GM10266 (cell line): ENCODE measurements at regions not wholly inside any gene's neighbourhood (a gene's known extent, or its start where the extent isn't known, plus 50 kb on each side); places are given as distances from the start of the nearest gene placed in this dataset.
"Not testable (repeated sequence)": the region's sequence is repeated elsewhere in the genome, so short reads cannot be mapped to it uniquely, and the experiment has no call there.

Source experiments
- DNase-seq: peaks from one replicate; pipeline ENCODE4 v3.0.0; 2012; ENCODE audit errors: extremely low spot score
- CTCF ChIP-seq: IDR thresholded peaks from 2 replicates; pipeline ENCODE4 v1.5.1; 2012; ENCODE audit warnings: mild to moderate bottlenecking, low read depth; ENCODE audit not compliant: control insufficient read depth, insufficient read depth; ENCODE audit errors: missing control alignments

DNA sequence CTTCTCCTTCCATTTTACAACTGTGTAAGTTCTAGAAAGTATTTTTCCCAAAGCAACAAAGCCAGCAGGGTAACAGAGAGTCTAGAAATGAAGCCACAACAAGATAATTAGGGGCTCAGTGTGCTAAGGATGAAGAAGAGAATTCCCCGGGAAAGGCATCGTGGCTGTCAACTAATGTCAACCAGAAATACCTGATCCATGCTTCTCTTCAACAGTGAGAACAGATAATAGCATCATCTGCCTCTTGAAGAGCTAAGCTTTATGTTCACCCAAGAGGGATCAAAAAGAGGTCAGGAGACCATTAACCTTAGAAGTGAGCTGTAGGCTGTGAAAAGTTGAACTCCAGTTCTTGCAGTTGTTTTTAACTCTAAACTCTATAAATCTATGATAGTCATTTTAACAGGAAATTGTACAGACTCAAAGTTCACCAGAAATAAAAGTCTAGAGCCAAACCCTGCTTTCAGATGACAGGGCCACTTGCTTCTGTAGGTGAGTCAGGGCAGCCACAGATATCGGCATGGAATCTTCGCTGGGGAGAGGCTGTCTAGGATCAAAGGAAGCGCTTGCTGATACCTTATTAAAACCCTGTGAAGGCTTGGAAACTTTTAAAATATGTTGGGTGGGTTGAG is 540.7 kb upstream of the ID2 start:
- no peak for DNase-seq
- TF ChIP-seq CTCF: no peak

GRCh38 chr2:8141780-8142179 is 540.1 kb upstream of the ID2 start:
- no peak for DNase-seq
- no peak for TF ChIP-seq CTCF

DNA sequence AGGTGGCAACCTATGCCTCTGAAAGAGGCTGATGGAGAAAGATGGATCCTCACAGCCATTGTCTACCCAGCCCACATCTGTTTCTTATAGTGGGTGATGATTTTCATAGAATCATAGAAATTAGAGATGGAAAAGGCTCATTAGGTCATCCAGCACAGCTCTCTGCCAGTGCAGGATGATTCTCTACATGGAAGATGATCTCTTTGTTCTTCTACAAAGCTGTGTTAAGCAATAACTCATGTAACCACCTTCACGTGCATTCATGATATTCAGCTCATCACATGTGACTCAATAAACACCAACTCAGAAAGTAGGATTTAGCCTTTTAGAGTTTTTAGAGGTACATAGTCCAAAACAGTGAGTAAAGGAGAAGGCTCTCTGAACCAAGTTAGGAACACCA is 539.4 kb upstream of the ID2 start:
- no peak for TF ChIP-seq CTCF
- DNase-seq: no peak

DNA sequence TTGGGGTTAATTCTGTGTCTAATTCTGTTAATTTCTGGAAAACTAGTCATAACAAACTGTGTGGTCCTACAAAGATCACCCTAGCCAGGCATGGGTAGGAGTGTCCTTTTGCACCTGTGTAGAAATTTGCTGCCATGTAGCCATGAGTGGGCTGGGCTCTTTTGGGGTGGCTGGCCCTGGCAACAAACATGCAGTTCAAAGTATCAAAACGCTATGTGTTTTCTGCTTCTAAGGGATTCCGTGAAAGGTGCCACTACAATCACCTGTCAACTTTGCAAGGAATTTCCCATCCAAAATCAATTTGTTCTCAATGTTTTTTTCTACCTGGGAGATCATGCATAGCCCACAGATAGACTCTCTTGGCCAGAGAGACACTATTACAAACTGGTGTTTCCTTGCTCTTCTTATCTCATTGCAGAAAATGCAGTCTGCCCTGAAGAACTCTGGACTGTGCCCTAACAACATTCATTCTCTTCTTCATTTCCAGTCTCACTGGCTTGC is 537.7 kb upstream of the ID2 start:
- no peak for DNase-seq
- no peak for TF ChIP-seq CTCF

DNA sequence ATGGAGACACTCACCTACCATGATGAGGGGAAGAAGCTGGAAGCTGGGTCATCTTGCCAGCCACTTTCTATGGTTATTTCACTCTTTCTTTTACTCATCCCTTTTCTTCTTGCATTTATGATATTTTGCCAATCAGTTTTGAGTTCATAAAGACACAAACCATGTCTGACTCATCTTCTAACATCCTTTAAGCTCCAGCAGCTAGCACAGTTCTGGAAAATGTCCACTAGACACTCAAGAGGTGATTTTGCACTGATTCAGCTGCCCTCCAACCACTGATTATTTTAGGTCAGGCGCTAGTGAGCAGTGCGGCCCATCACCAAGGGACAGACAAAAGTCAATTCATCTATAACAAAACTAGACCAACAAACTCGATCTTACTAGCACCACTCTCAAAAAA is 537.1 kb upstream of the ID2 start:
- no peak for TF ChIP-seq CTCF
- DNase-seq: no peak

- DNase-seq: not testable (repeated sequence)
These were observed 536.5 kb upstream of the ID2 start for GRCh38 chr2:8145375-8145774.

DNA sequence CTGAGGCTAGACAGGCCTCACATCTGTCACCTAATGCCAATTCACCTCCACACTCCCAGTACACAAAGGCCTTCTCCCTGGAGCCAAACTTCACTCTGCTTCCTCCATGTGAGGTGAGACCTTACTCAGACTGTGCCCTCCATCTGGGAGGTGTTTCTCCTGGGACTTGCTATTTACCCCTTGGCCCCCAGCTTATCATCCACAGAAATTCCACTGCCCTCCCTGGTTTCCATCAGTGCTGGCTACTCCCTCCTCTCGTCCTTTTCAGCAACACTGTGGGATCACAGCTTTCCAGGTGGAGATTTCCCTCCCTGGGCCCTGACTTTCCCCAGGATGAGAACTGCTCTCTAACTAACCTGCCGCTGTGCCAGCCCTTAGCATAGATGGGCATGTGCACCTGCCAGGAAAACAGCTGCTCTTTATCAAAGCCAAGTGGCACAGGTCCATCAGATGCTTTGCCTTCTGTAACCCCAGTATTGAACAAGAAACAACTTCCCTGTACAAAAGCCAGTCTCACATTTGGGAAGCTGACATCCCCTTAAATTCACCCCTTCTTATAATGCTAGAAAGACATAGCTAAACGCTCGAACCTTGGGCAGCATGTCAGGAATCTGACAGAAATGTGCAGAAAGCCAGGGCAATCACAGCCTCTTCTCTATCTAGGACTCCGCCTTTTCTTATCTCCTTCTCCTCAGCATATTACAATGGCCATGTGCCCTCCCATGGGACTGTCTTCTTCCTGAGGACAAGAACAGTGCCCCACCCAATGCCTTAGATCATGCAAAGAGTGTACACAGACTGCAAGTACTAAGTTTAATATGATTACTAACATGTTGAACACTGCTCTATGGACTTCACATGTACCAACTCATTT is 535.5 kb upstream of the ID2 start:
- no peak for TF ChIP-seq CTCF
- DNase-seq: no peak
